Adrenal gland (tissue), 9 donors: ENCODE measurements at regions not wholly inside any gene's neighbourhood (a gene's known extent, or its start where the extent isn't known, plus 50 kb on each side); places are given as distances from the start of the nearest gene placed in this dataset.

Experiments used
- DNase-seq, 7 donors: peaks; one replicate each; pipeline ENCODE4 v3.0.0-alpha.2; 2019 to 2020
- H3K27ac ChIP-seq, 5 donors: fragments of 200-600 bp; sonication (generic) in 4 of 5; 1 replicate in 3 of 5; 2 replicates in 2 of 5; pipeline versions ENCODE4 v1.5.1 to v1.8.0; 2016 to 2020; ENCODE audit warnings: mild to moderate bottlenecking in 1 of 5
- H3K27me3 ChIP-seq: fragments of 200-600 bp; 2 replicates; pipeline ENCODE4 v1.8.0; 2021
- H3K36me3 ChIP-seq, 2 donors: fragments of 200-600 bp; replicated peaks in 1 of 2; 1 replicate in 1 of 2; 2 replicates in 1 of 2; pipeline versions ENCODE4 v1.5.1 to v1.8.0; 2018 to 2022
- H3K4me1 ChIP-seq, 2 donors: fragments of 200-600 bp; replicated peaks in 1 of 2; 1 replicate in 1 of 2; 2 replicates in 1 of 2; pipeline versions ENCODE4 v1.5.1 to v1.8.0; 2018 to 2021
- H3K4me3 ChIP-seq, 4 donors: fragments of 200-600 bp; sonication (generic) in 3 of 4; one replicate each; pipeline ENCODE4 v1.5.1; 2016 to 2018
- H3K9me3 ChIP-seq, 3 donors: fragments of 200-600 bp; sonication (generic) in 1 of 3; replicated peaks in 1 of 3; 1 replicate in 2 of 3; 2 replicates in 1 of 3; pipeline versions ENCODE4 v1.5.1 to v1.8.0; 2016 to 2021
- CTCF ChIP-seq, 6 experiments: fragments of 450-650 bp in 4 of 6; fragments of 200-600 bp in 2 of 6; sonication (generic) in 1 of 6; IDR thresholded peaks; 1 replicate in 5 of 6; 2 replicates in 1 of 6; pipeline versions ENCODE4 v1.5.1 to v1.8.0; 2016 to 2021; ENCODE audit warnings: antibody characterized with exemption in 6 of 6, mild to moderate bottlenecking in 2 of 6, moderate library complexity in 1 of 6
- POLR2A ChIP-seq, 2 donors: fragments of 450-650 bp; IDR thresholded peaks; one replicate each; pipeline ENCODE4 v1.6.1; 2017; ENCODE audit warnings: antibody characterized with exemption in 2 of 2, mild to moderate bottlenecking in 2 of 2, moderate library complexity in 1 of 2
- WGBS, 4 donors: extraction: QIAGEN DNeasy Blood & Tissue Kit in 2 of 4; methylation state at CpG; one replicate each; pipeline versions ENCODE4 v1.1.5 to v1.1.7; 2013 to 2017; 5-methylcytosine and 5-hydroxymethylcytosine counted together
- intact Hi-C, 2 donors: fragments of 100-400 bp; cut with DNase I; formaldehyde crosslinking; loops; one replicate each; pipeline versions ENCODE4 v1.14.1 to v1.15.0; 2022 to 2023
- donor health status: healthy with polysubstance abuse.
- donor health status: Bipolar disorder and iron deficiency.
- donor health status: DM: yes; HTN: yes; CAD: no.
- donor health status: DM: no; HTN: no; CAD: no.
- donor health status: DM: no; HTN: no; CAD: no.

GRCh38 chr1:48123647-48124046 lies 98.9 kb upstream of the SLC5A9 start:
- TF ChIP-seq POLR2A (IDR thresholded peaks at IDR 0.05): no peak
- no peak for TF ChIP-seq CTCF (IDR thresholded peaks at IDR 0.05)
- H3K4me3 ChIP-seq: no peak overlapping the region
- 100% methylated on average over 1 of the region's 1 CpG for WGBS, 4 donors
- intact Hi-C loops: no loop called here
- H3K36me3 ChIP-seq: no peaks in the 10 kb centered on the region
- no peaks in the 10 kb centered on the region for H3K9me3 ChIP-seq
- H3K4me1 ChIP-seq: no peaks in the 10 kb centered on the region
- no peak for DNase-seq
- no peak overlapping the region for H3K27ac ChIP-seq
- H3K27me3 ChIP-seq: no peaks in the 10 kb centered on the region

GRCh38 chr1:48121955-48122354 lies 100.6 kb upstream of the SLC5A9 start:
- WGBS, 4 donors: 71 to 86% (median 78%) methylated on average over 4 of the region's 4 CpGs

GRCh38 chr1:48120621-48121020 lies 101.9 kb upstream of the SLC5A9 start:
- Histone ChIP-seq H3K9me3 (no peaks in the 10 kb centered on the region), H3K27ac (no peak overlapping the region), H3K27me3 (no peaks in the 10 kb centered on the region), H3K4me1 (no peaks in the 10 kb centered on the region), H3K4me3 (no peak overlapping the region), H3K36me3 (no peaks in the 10 kb centered on the region)
- DNase-seq: no peak
- intact Hi-C loops: no loop called here
- TF ChIP-seq POLR2A (IDR thresholded peaks at IDR 0.05) (no peak), CTCF (IDR thresholded peaks at IDR 0.05) (no peak)

More at GRCh38 chr1:48121955-48122354, 100.6 kb upstream of the SLC5A9 start:
- H3K27ac ChIP-seq: no peak overlapping the region
- DNase-seq: no peak
- intact Hi-C loops: no loop called here
- no peaks in the 10 kb centered on the region for H3K36me3 ChIP-seq
- H3K4me1 ChIP-seq: no peaks in the 10 kb centered on the region
- no peak overlapping the region for H3K4me3 ChIP-seq
- no peaks in the 10 kb centered on the region for H3K27me3 ChIP-seq
- H3K9me3 ChIP-seq: no peaks in the 10 kb centered on the region
- TF ChIP-seq CTCF (IDR thresholded peaks at IDR 0.05) (no peak), POLR2A (IDR thresholded peaks at IDR 0.05) (no peak)

GRCh38 chr1:48115835-48116234 lies 106.7 kb upstream of the SLC5A9 start:
- DNase-seq: no peak
- Histone ChIP-seq H3K4me3 (no peak overlapping the region), H3K27ac (no peak overlapping the region), H3K4me1 (no peaks in the 10 kb centered on the region), H3K36me3 (no peaks in the 10 kb centered on the region), H3K27me3 (no peaks in the 10 kb centered on the region), H3K9me3 (no peaks in the 10 kb centered on the region)
- intact Hi-C loops: no loop called here
- no peak for TF ChIP-seq CTCF (IDR thresholded peaks at IDR 0.05)
- no peak for TF ChIP-seq POLR2A (IDR thresholded peaks at IDR 0.05)
